Progenitor cell of endocrine pancreas (in vitro differentiated cells): ENCODE measurements at regions not wholly inside any gene's neighbourhood (a gene's known extent, or its start where the extent isn't known, plus 50 kb on each side); places are given as distances from the start of the nearest gene placed in this dataset.
A peak's percentile ranks its signal among the peaks of the same experiment; 100 is the strongest.

Experiments
- DNase-seq: peaks from one replicate; pipeline ENCODE4 v3.0.0; 2021; ENCODE audit warnings: low spot score; ENCODE audit not compliant: unreplicated experiment
- H3K27ac Mint-ChIP-seq: 2 replicates; pipeline ENCODE4 v1.8.0; 2021; ENCODE audit warnings: mild to moderate bottlenecking, moderate library complexity, mixed read lengths
- H3K27me3 Mint-ChIP-seq: 2 replicates; pipeline ENCODE4 v1.8.0; 2021; ENCODE audit warnings: mixed read lengths
- H3K36me3 Mint-ChIP-seq: 2 replicates; pipeline ENCODE4 v1.8.0; 2022; ENCODE audit warnings: mixed read lengths; ENCODE audit not compliant: insufficient read depth
- H3K4me1 Mint-ChIP-seq: 2 replicates; pipeline ENCODE4 v1.8.0; 2021; ENCODE audit warnings: low read depth, mixed read lengths
- H3K4me3 Mint-ChIP-seq: 2 replicates; pipeline ENCODE4 v1.8.0; 2021; ENCODE audit warnings: low read depth, mild to moderate bottlenecking, moderate library complexity, mixed read lengths
- H3K9me3 Mint-ChIP-seq: 2 replicates; pipeline ENCODE4 v1.8.0; 2021; ENCODE audit warnings: low read depth, mixed read lengths
- TF ChIP-seq, protein P1 (sequence below): fragments of 200-600 bp; sonication (generic); IDR thresholded peaks from one replicate; pipeline ENCODE4 v1.5.0; 2021; ENCODE audit warnings: antibody characterized with exemption, mild to moderate bottlenecking; ENCODE audit not compliant: unreplicated experiment

DNA sequence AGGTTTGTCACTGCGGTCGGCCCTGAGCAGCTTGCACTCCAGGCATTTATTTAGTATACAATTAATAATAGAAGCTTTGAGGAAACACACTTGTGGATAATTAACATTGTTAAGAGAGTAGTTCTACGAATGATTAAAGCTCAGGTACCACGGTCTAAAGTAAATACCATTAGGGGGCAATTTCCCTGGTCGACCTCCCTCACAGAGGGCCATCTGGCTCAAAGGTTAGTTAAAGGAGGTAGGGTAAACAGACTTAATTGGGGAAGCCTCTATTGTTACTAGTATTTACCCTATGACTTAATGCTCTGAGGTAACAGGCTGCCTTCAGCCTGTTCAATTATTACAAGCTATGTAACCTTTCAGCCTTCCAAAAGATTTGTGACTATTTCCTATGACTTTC lies 122.3 kb upstream of the SLC44A3 start:
- peaks cover 5% of the 10 kb centered on the region for H3K9me3 Mint-ChIP-seq
- no peak for DNase-seq
- peaks cover 14% of the 10 kb centered on the region for H3K36me3 Mint-ChIP-seq
- TF ChIP-seq, protein P1, sequence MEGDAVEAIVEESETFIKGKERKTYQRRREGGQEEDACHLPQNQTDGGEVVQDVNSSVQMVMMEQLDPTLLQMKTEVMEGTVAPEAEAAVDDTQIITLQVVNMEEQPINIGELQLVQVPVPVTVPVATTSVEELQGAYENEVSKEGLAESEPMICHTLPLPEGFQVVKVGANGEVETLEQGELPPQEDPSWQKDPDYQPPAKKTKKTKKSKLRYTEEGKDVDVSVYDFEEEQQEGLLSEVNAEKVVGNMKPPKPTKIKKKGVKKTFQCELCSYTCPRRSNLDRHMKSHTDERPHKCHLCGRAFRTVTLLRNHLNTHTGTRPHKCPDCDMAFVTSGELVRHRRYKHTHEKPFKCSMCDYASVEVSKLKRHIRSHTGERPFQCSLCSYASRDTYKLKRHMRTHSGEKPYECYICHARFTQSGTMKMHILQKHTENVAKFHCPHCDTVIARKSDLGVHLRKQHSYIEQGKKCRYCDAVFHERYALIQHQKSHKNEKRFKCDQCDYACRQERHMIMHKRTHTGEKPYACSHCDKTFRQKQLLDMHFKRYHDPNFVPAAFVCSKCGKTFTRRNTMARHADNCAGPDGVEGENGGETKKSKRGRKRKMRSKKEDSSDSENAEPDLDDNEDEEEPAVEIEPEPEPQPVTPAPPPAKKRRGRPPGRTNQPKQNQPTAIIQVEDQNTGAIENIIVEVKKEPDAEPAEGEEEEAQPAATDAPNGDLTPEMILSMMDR = no peak
- peak overlapping the region; percentile 97 for H3K27ac Mint-ChIP-seq
- peak overlapping the region; percentile 28 for H3K4me3 Mint-ChIP-seq
- H3K4me1 Mint-ChIP-seq = peaks cover 66% of the 10 kb centered on the region
- no peaks in the 10 kb centered on the region for H3K27me3 Mint-ChIP-seq

DNA sequence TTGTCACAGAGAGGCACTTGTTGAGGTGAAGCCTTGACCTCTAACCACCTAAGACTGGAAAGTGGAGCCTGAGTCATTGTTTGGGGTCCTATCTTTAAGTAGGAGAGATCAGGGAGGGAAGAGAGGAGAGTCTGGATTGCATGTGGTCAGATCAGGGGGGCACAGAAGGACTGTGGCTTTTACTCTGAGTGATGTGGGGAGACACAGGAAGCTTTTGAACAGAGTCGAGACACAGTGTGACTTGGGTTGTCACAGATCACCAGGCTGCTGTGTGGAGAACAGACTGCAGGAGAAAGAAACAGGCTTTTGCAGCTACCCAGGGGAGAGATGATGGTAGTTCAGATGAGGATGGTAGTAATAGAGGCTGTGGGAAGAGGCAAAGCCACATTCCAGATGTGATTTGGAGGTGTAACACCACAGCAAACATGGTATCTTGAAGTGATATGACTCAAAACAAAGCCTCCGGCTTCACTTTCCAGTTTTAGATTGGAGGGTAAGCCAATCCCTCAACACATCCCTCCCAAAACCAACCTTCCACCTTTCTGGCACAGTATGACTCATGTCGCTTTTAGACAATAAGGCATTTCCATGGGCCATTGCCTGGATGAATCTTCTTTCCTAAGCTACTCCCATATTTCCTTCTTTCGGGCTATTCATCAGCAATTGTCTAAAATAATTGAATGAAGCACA lies 125.8 kb upstream of the SLC44A3 start:
- Mint-ChIP-seq H3K4me1 (peaks cover 51% of the 10 kb centered on the region), H3K4me3 (no peak overlapping the region), H3K27ac (peak overlapping the region; percentile 43), H3K9me3 (peaks cover 10% of the 10 kb centered on the region), H3K36me3 (peaks cover 17% of the 10 kb centered on the region), H3K27me3 (no peaks in the 10 kb centered on the region)
- DNase-seq = no peak
- TF ChIP-seq, protein P1 = no peak

DNA sequence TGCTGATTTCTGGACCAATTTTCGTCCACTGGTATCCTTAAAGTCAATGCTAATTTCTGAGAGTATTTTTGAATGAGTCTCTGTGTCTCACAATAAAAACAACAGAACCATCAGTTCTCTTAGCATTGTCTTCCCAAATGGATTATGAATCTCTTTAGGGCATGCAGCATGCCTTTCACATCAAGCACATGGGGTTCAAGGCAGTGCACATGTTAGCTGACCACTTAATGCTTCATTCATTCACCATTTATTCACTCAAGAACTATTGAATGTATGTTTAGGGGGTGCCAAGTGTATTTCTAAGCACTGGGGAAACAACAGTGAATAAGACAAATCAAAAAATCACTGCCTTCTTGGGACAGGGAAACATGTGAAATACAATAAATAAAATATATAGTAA lies 126.7 kb upstream of the SLC44A3 start:
- Mint-ChIP-seq H3K4me3 (no peak overlapping the region), H3K36me3 (peaks cover 17% of the 10 kb centered on the region), H3K9me3 (peaks cover 10% of the 10 kb centered on the region), H3K27ac (no peak overlapping the region), H3K27me3 (no peaks in the 10 kb centered on the region), H3K4me1 (peaks cover 42% of the 10 kb centered on the region)
- TF ChIP-seq, protein P1 = no peak
- DNase-seq = no peak

DNA sequence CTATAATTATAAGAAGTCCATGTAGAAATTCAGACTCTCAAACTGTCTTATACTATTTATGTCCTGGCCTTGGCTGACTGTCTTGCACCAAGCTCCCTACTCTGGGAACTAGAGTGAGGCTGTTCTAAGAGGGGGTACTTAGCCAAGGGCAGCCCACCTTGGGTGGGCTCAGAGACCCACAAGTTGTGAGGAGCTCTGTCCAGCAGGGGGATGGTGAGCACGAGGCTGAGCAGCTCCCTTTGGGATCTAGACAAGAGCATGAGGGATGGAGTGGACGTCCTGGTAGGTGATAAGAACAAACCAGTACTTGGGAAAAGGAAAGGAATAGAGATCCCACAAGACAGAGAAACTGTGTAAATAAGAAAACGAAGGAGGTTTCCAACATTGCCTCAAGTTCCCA lies 127.1 kb upstream of the SLC44A3 start:
- Mint-ChIP-seq H3K4me3 (no peak overlapping the region), H3K36me3 (peaks cover 18% of the 10 kb centered on the region), H3K4me1 (peaks cover 40% of the 10 kb centered on the region), H3K27ac (no peak overlapping the region), H3K27me3 (no peaks in the 10 kb centered on the region), H3K9me3 (peaks cover 10% of the 10 kb centered on the region)
- no peak for DNase-seq
- TF ChIP-seq, protein P1 = peak; percentile 25

DNA sequence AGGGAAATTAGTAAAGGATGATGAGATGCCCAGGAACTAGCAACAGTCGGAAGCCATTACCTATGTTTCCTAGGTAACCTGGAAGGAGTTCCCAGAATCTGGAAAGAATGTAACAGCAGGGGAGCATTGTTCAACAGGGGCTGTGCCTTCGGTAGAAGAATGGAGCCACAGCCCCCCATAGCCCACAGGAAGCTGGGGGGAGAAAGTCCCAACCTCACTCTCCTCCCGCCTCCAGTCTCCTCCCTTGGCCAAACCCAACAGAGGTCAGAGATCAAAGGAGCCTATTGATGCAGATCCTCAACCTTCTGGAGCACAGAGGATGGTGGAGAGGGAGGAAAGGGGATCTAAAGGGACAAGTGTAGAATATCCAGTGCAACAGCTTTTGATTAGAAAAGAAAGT lies 131.5 kb upstream of the SLC44A3 start:
- Mint-ChIP-seq H3K4me1 (peaks cover 12% of the 10 kb centered on the region), H3K27ac (peak overlapping the region; percentile 1), H3K27me3 (no peaks in the 10 kb centered on the region), H3K9me3 (peaks cover 10% of the 10 kb centered on the region), H3K36me3 (peaks cover 25% of the 10 kb centered on the region), H3K4me3 (no peak overlapping the region)
- TF ChIP-seq, protein P1 = no peak
- no peak for DNase-seq
